Esophagus squamous epithelium (tissue), 5 donors: ENCODE measurements at regions not wholly inside any gene's neighbourhood (a gene's known extent, or its start where the extent isn't known, plus 50 kb on each side); places are given as distances from the start of the nearest gene placed in this dataset.

ENCODE experiments used
- DNase-seq: peaks from one replicate; lab custom pipeline; 2025; lab: John Stamatoyannopoulos, UW
- H3K27ac ChIP-seq, 4 donors: fragments of 200-600 bp; sonication (generic); one replicate each; pipeline ENCODE4 v1.5.1; 2016 to 2019; ENCODE audit warnings: mild to moderate bottlenecking in 1 of 4
- H3K27me3 ChIP-seq, 4 donors: fragments of 200-600 bp; sonication (generic); 1 replicate in 3 of 4; 2 replicates in 1 of 4; pipeline versions ENCODE4 v1.5.1 to v1.6.0; 2017 to 2021; ENCODE audit warnings: antibody characterized with exemption in 1 of 4
- H3K36me3 ChIP-seq, 3 donors: fragments of 200-600 bp; sonication (generic); one replicate each; pipeline ENCODE4 v1.5.1; 2016 to 2019
- H3K4me1 ChIP-seq, 3 donors: fragments of 200-600 bp; sonication (generic); one replicate each; pipeline ENCODE4 v1.5.1; 2017 to 2019
- H3K4me3 ChIP-seq, 4 donors: fragments of 200-600 bp; sonication (generic); 1 replicate in 3 of 4; 2 replicates in 1 of 4; pipeline ENCODE4 v1.5.1; 2016 to 2019; ENCODE audit warnings: mild to moderate bottlenecking in 2 of 4, moderate library complexity in 1 of 4
- H3K9me3 ChIP-seq, 3 donors: fragments of 200-600 bp; sonication (generic); one replicate each; pipeline ENCODE4 v1.5.1; 2016 to 2019
- POLR2A ChIP-seq, 4 donors: fragments of 450-650 bp; IDR thresholded peaks; one replicate each; pipeline ENCODE4 v1.6.1; 2017; ENCODE audit warnings: antibody characterized with exemption in 4 of 4, mild to moderate bottlenecking in 4 of 4, moderate library complexity in 3 of 4
- WGBS, 2 donors: methylation state at CpG; one replicate each; pipeline ENCODE4 v1.1.5; 2018; 5-methylcytosine and 5-hydroxymethylcytosine counted together
- intact Hi-C: fragments of 100-400 bp; cut with DNase I; formaldehyde crosslinking; loops from one replicate; pipeline ENCODE4 v1.15.0; 2022
- TF ChIP-seq, protein P1 (sequence below), 6 experiments: fragments of 450-650 bp in 4 of 6; fragments of 200-600 bp in 2 of 6; sonication (generic) in 2 of 6; IDR thresholded peaks; one replicate each; pipeline ENCODE4 v1.5.1; 2016 to 2019; ENCODE audit warnings: antibody characterized with exemption in 6 of 6, mild to moderate bottlenecking in 4 of 6, moderate library complexity in 4 of 6
- donor health status: DM: yes; HTN: yes; CAD: no.

DNA sequence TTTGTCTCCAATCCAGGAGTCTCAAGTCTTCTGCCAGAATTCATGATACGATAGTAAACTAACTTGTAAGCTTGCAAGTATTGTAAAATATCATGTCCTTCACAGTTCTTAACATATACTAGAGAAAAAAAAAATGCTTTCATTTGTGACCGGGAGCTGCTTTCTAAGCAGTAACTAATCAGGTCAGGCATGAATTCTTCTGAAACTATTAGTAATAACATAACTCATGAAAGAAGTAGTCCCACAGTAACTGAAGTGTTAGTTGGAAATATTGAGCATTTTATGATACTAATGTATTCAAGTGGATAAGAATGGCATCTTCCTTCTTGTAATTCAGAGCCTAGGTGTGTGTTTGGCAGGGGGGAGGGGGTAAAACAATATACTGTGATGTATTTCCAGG is 665.6 kb downstream of the DNAJB9 start:
- H3K27ac ChIP-seq, result no peak overlapping the region
- no peaks in the 10 kb centered on the region for H3K36me3 ChIP-seq
- no peak overlapping the region for H3K4me3 ChIP-seq
- no peaks in the 10 kb centered on the region for H3K27me3 ChIP-seq
- 52 to 56% methylated on average over 2 of the region's 2 CpGs for WGBS, 2 donors
- peaks cover 0 to 5% (median 0%) of the 10 kb centered on the region in 3 donors for H3K9me3 ChIP-seq
- intact Hi-C loops, result no loop called here
- H3K4me1 ChIP-seq, result no peaks in the 10 kb centered on the region
- TF ChIP-seq, protein P1, sequence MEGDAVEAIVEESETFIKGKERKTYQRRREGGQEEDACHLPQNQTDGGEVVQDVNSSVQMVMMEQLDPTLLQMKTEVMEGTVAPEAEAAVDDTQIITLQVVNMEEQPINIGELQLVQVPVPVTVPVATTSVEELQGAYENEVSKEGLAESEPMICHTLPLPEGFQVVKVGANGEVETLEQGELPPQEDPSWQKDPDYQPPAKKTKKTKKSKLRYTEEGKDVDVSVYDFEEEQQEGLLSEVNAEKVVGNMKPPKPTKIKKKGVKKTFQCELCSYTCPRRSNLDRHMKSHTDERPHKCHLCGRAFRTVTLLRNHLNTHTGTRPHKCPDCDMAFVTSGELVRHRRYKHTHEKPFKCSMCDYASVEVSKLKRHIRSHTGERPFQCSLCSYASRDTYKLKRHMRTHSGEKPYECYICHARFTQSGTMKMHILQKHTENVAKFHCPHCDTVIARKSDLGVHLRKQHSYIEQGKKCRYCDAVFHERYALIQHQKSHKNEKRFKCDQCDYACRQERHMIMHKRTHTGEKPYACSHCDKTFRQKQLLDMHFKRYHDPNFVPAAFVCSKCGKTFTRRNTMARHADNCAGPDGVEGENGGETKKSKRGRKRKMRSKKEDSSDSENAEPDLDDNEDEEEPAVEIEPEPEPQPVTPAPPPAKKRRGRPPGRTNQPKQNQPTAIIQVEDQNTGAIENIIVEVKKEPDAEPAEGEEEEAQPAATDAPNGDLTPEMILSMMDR (IDR thresholded peaks at IDR 0.05), result no peak
- TF ChIP-seq POLR2A (IDR thresholded peaks at IDR 0.05), result no peak
- no peak for DNase-seq

GRCh38 chr7:109246330-109247077 is 676.8 kb downstream of the DNAJB9 start:
- Histone ChIP-seq H3K4me1 (no peaks in the 10 kb centered on the region), H3K4me3 (no peak overlapping the region), H3K9me3 (no peaks in the 10 kb centered on the region), H3K36me3 (no peaks in the 10 kb centered on the region), H3K27ac (no peak overlapping the region), H3K27me3 (no peaks in the 10 kb centered on the region)
- intact Hi-C loops, result no loop called here
- DNase-seq, result no peak
- WGBS, 2 donors, result 52 to 73% methylated on average over 10 of the region's 10 CpGs
- TF ChIP-seq, protein P1 (IDR thresholded peaks at IDR 0.05), result no peak
- no peak for TF ChIP-seq POLR2A (IDR thresholded peaks at IDR 0.05)

DNA sequence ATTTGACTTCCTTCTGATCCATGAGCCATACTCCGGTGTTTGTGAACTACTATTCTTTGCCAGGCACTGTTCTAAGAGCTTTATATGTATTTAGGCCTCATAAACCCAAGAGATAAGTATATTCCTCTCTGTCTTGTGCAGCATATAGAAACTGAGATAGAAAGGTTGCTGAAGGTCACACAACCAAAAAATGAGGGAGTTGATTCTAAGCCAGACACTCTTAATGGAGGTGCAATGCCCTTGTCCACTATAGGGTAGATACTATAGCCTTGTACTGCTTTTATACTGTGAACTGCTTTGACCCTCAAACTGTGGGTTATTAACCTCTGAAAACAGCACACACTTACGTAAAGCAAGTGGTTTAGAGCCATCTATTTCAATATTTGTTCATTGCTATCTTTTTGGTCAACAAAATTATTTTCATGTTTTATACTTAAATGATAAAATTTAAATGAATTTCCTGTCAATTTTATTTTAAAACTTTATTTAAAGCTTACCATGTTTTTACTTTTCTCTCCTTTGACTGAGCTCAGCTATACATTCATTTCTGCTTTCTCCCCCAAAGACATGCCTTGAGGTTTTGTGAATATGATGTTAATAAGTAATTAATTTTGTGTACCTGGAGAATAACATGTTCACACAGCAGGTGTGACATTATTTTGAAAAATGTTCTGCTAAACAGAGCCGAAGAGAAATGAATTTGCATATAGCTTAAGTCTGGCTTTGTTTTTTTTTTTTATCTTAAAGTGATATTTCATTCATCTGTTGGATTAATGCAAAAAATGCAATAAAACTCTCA is 687.3 kb downstream of the DNAJB9 start:
- Histone ChIP-seq H3K9me3 (no peaks in the 10 kb centered on the region), H3K27ac (no peak overlapping the region), H3K4me1 (no peaks in the 10 kb centered on the region), H3K27me3 (no peaks in the 10 kb centered on the region), H3K36me3 (no peaks in the 10 kb centered on the region), H3K4me3 (no peak overlapping the region)
- TF ChIP-seq POLR2A (IDR thresholded peaks at IDR 0.05), result no peak
- TF ChIP-seq, protein P1 (IDR thresholded peaks at IDR 0.05), result no peak
- intact Hi-C loops, result no loop called here
- 51 to 59% methylated on average over 3 of the region's 3 CpGs for WGBS, 2 donors
- no peak for DNase-seq

DNA sequence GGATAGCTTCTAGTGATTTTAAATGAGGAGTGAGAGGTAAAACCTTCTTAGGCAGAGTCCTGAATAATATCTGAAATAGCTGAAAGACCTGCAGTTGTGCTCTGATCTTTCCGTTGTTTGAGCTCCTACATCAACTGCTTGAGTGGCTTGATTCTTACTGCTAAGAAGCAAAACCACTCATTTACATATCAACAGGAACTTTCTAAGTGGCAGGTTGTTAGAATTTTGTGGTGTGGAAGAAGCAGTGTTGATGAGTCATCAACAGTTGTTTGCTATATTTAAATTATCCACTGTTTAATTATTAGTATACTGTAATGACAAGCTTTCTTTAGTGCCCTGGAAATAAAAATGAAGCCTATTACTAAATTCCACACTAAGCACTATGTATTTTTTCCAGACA is 689.5 kb downstream of the DNAJB9 start:
- intact Hi-C loops, result no loop called here
- Histone ChIP-seq H3K4me1 (no peaks in the 10 kb centered on the region), H3K27ac (no peak overlapping the region), H3K9me3 (no peaks in the 10 kb centered on the region), H3K4me3 (no peak overlapping the region), H3K27me3 (no peaks in the 10 kb centered on the region), H3K36me3 (no peaks in the 10 kb centered on the region)
- no peak for DNase-seq
- TF ChIP-seq, protein P1 (IDR thresholded peaks at IDR 0.05), result no peak
- no peak for TF ChIP-seq POLR2A (IDR thresholded peaks at IDR 0.05)
- 33 to 67% methylated on average over 1 of the region's 1 CpG for WGBS, 2 donors

- Histone ChIP-seq H3K4me3 (no peak overlapping the region), H3K27me3 (no peaks in the 10 kb centered on the region), H3K9me3 (no peaks in the 10 kb centered on the region), H3K27ac (no peak overlapping the region), H3K4me1 (no peaks in the 10 kb centered on the region), H3K36me3 (no peaks in the 10 kb centered on the region)
- WGBS, 2 donors, result 37 to 47% methylated on average over 3 of the region's 3 CpGs
- DNase-seq, result no peak
- TF ChIP-seq POLR2A (IDR thresholded peaks at IDR 0.05), result no peak
- TF ChIP-seq, protein P1 (IDR thresholded peaks at IDR 0.05), result no peak
- intact Hi-C loops, result no loop called here
Measured at GRCh38 chr7:109261781-109262180, 692.1 kb downstream of the DNAJB9 start.
